G401.6 (cell line): ENCODE measurements at regions not wholly inside any gene's neighbourhood (a gene's known extent, or its start where the extent isn't known, plus 50 kb on each side); places are given as distances from the start of the nearest gene placed in this dataset.

Experiments
- FAIRE-seq: peaks from 2 replicates; lab custom pipeline; 2012; peaks lifted over from hg19 to GRCh38; lab: Jason Lieb, UNC

DNA sequence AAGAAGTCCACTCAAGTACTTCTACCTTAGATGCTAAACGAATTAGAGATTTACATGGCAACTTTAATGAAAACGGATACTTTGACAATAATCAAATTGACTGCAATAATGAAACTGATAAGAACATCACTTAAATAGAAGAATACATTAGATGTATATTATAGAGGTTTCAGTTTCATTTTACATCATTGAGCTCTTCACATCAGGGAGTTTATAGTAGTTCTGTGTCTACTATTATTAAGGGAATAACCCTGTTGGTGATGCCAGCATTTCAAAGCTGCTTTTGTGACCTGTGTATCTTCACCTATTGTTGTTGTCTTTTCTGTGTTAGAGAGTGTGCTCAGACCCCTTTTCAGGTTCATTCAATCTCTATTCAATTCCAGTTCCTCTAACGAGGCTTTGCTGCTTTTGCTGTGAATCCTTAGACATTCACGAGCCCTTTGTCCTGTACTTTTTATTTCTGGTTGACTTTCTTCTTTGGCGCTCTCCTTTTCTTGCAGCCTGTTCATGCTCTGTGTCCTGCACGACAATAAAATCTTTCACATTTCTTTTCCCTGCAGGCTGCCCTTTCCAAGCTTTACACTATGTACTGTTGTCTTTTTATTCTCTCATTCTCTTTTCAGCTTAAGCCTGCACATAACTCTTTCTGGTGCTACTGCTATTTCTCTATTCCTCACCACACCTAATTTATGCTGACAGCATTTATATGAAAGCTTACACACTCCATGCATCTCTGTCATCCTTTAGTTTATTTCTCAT, 232.1 kb downstream of the CPE start:
- no peak for FAIRE-seq

DNA sequence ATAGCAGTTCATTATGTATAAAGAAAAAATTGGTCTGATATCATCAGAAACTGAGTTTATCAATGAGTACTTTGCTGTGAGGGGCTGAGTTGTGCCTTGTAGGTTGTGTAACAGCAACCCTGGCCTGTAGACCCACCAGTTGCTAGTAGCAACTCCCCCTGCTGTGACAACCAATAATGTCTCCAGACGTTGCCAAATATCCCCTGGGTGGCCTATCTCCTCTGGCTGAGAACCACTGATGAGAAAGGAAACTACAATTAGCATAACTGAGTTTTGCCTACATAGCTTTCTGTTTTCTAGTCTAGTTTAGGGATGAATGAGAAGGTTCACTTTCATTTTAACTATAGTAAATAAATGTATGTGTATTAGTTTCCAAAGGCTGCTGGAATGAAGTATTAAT, 234.1 kb downstream of the CPE start:
- FAIRE-seq, result no peak

DNA sequence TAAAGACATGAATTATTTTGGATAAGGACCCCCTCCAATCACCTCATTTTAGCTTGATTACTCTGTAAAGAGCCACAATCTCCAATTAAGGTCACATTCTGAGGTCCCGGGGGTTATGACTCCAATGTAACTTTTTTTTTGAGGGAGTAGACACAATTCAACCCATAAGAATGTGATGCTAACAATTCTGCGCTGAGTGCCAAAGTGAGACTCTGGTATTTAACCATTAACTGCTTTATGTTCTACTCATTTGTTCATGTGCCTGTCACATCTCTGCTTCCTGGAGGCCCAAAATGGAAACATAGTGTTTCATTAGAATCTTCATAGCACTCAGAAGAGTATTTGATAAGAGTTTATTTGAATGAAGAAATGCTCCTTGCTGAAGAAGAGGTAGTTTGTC, 234.8 kb downstream of the CPE start:
- peak; percentile 100 for FAIRE-seq

DNA sequence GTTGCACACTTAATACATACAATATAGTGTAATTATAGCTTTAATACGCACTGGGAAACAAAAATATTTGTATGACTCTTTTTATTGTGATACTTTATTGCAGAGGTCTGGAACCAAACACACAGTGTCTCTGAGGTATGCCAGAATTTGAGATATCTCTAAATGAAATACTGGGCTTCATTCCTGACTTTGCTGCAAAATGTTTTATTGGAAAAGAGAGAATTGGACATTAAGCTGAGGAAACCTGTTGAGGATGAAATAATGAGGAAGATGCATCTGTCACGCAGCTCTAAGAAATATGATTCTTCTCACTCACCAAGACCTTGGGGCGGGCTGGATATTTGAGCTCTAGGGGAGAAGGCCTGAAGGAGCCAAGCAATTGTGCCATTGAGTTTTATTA, 242.1 kb downstream of the CPE start:
- peak; percentile 95 for FAIRE-seq

GRCh38 chr4:165621983-165622382, 243.2 kb downstream of the CPE start:
- peak; percentile 90 for FAIRE-seq

DNA sequence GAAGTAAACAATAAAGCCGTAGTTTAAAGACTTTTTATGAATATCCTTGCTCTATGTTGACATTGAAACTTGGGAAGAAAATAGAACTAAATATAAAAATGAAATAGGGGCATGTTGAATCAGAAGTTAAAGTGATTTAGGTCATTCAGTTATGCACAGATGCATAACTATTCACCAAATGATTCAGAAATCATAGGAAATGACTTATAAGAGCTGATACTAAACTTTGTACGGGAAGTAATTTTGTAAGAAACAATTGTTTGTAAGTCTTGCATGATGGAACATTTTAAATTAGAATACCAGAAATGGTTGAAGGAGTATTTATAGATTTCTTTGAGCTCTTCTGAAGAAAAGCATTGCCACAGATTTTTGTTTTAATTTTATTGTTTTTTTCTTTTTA, 246.5 kb downstream of the CPE start:
- FAIRE-seq, result no peak

GRCh38 chr4:165626316-165626715, 246.7 kb upstream of the TLL1 start:
- FAIRE-seq, result no peak

- no peak for FAIRE-seq
These were observed 245.9 kb upstream of the TLL1 start for GRCh38 chr4:165627128-165627527.

GRCh38 chr4:165627548-165627947, 245.5 kb upstream of the TLL1 start:
- FAIRE-seq, result no peak

DNA sequence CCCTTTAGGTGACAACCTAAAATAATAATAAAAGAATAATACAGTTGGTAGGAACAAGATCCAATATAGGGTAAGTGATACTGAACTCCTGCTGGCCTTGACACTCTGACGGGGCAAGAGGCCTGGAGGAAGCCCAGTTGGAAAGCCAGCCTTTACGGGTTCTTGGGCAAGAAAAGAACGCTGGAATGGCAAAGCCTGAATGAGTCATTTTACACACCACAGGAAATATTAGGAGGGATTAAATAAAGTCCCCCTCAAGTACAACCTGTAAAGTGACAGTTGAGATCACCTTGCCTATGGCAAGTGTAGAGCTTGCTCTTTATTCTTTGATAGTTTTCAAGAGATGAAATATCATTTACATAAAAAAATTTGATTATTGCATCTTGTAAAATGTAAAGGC, 244.5 kb upstream of the TLL1 start:
- FAIRE-seq, result peak; percentile 100

DNA sequence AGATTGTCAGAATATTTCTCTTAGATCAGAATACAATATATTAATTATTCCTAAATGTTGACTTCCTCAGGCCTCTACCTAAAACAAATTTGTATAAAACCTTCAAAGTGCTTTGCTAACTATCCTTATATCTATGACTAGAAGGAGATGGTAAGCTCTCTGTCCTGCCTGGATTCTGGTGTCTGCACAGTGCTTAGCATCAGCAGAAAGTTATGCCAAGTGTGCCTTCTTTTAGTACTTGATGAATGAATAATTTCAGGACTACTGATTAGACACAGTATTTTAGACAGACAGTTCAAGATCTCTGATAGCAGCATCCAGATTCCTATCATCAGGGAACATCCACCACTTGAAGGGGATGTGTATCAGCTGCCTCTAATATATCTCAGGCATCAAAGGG, 242.4 kb upstream of the TLL1 start:
- FAIRE-seq, result no peak

DNA sequence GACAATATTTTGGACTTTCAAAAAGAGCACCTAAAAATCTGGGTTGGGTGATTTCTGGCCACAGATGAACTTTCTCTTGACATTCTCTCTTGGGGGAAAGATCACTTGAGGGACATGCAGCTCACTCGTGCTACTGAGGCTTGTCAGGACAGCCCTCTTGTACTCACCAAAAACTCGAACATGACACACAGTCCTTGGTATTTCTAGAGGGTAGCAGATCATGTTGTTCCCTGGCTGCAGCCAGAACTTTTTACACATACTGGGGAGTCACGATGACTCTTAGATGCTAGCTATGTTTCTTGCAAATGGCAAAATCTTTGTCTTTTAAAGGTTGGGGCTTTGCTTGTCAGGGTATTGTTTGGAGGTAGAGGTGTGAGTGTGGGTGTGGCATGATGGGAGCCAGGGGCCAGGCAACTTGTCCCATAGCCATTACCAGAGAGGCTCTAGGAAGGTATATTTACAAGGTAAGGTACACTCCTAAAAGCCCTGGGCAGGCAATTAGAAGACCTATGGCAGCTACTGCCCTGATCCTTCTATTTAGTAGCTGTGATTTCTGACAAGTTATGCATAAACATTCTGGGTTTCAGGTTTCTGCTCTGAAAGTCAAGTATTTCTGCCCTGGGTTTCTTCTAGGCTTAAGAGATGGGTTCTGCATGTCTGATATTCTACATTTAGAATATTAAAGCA, 241.7 kb upstream of the TLL1 start:
- FAIRE-seq, result peak; percentile 60

GRCh38 chr4:165631912-165632311, 241.1 kb upstream of the TLL1 start:
- FAIRE-seq, result no peak

GRCh38 chr4:165634766-165635165, 238.3 kb upstream of the TLL1 start:
- no peak for FAIRE-seq

- no peak for FAIRE-seq
These were observed 237.7 kb upstream of the TLL1 start for GRCh38 chr4:165635381-165635780.

DNA sequence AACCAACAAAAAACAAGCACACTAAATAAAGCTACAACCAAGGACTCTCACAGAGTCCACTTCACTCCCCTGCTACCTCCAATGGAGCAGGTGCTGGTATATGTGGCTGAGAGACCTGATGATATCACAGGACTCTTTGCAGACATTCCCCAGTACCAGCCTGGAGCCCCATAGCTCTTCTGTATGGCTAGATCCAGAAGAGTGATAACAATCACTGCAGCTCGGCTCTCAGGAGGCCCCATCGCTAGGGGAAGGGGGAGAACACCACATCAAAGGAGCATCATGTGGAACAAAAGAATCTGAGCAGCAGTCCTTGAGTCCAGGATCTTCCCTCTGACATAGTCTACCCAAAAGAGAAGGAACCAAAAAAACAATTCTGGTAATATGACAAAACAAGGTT, 237.1 kb upstream of the TLL1 start:
- no peak for FAIRE-seq

GRCh38 chr4:165651901-165652300, 221.1 kb upstream of the TLL1 start:
- FAIRE-seq, result no peak

GRCh38 chr4:165654556-165654955, 218.5 kb upstream of the TLL1 start:
- no peak for FAIRE-seq

DNA sequence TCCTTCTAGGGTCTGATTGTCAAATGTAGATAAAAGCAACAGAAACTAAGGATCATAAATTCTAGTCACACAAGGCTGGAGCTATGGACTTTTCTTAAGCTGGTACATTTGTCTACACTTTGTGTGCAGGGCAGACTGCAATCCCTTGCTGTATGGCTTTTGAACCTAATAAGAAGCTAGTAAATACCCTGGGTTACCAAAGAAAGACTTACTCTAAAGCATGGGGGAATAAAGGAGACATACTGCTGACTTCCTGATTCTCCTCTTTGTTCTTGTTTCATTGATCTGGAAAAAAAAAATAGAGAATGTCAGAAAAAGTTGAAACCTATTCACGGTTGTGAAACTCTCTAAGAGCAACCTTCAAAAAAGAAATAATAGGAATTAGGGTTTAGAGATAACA, 216.6 kb upstream of the TLL1 start:
- FAIRE-seq, result no peak

DNA sequence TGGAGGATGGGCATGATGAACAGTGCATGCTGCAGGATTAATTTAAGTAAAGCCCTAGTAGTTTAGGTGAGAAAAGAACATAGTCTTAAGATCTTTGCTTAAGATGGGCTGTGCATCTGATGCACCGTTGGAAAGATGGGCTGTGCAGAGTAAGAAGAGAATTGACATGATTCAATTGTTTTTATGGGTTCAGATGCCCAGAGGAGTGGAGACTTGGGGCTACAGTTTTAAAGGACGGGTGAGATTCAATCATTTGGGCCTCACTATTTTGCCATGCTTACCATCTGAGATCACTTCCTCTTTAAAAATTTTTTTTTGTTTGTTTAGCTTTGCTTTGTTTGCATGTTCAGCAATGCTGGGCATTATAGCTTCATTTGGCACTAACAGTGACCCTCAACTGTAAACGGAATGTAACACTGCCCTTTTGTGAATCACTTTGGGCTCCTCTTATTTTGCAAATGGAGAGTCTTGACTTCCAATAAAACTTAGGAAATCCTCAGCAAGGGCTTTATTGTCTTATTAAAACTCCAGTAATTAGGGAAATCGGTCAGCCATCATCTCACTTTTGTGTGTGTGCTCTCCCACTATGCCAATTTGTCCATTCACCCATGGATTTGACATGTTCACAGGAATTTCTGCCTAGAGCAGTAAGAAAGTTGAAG, 216.1 kb upstream of the TLL1 start:
- FAIRE-seq, result peak; percentile 100

DNA sequence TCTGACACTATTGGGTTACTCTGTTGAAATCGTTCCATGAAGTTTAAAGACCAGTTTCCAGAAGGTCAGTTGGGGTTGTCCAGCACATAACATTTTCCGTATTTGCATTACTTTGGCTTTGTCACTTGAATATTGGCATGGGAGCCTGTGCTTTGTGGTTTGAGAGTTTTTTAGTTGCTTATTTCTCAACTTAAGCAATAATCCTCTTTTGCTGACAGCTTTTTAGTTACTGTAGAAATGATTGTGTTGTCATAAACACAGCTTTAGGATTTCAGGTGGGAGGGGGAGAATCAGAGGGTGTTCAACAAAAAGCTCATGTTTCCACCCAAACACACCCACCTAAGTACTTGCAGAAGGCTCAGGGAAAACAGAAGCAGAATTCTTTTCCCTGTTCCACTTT, 210.7 kb upstream of the TLL1 start:
- peak; percentile 100 for FAIRE-seq

DNA sequence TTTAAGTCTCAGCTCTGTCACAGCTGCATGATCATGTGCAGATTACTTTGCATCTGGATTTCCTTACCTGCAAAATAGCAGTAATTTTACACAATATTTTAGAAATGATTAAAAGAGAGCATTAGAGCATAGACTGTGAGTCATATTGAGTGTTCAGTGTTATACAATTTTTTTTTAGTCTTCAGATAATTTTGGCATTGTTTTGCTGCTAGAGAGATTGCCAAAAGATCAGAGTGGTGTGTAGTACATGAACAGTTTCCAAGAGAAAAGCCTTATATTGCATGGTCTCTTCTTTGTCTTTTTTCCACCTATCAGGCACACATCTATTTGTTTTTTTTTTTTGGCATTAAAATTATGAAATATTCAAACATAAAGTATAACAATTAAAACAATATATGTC, 209.6 kb upstream of the TLL1 start:
- peak; percentile 91 for FAIRE-seq

DNA sequence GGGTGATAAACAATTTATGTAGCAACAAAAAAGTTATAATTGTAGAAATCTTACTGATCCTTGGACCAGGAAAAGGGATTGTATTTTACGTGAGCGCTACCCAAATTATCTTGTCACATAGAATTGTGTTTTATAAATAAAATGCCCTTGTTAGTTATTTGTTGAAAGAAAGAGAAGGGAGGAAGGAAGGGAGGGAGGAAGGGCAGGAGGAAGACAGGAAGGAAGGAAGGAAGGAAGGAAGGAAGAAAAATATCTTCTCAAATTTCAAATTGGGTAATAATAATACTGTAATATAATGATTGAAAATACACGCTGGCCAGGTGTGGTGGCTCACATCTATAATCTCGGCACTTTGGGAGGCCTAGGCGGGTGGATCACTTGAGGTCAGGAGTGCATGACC, 206.2 kb upstream of the TLL1 start:
- FAIRE-seq, result no peak

DNA sequence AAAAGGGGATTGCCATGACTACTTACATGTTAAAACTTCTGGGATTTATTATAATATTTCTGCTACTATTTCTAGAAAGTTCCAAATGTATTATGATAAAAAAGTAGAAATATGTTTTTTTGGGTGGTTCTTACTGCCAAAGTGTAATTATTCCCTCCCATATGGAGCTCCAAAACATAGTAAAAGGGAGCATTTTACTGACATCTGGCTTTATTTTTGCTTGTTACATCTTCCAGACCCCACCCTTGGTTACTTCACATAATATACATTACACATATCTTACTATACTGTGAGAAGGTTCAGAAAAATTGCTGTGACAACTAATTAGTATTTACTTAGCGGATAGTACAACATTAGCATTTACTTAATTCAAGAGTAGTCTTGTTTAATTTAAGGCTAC, 205.1 kb upstream of the TLL1 start:
- no peak for FAIRE-seq
